Thyroid gland (tissue), 4 donors: ENCODE measurements at regions not wholly inside any gene's neighbourhood (a gene's known extent, or its start where the extent isn't known, plus 50 kb on each side); places are given as distances from the start of the nearest gene placed in this dataset.

Experiments
- CTCF ChIP-seq, 6 experiments: fragments of 200-600 bp in 3 of 6; fragments of 450-650 bp in 3 of 6; sonication (generic) in 3 of 6; IDR thresholded peaks; one replicate each; pipeline ENCODE4 v1.5.1; 2016 to 2019; ENCODE audit warnings: antibody characterized with exemption in 6 of 6, mild to moderate bottlenecking in 2 of 6, inconsistent platforms in 1 of 6, moderate library complexity in 1 of 6
- POLR2A ChIP-seq, 2 donors: fragments of 450-650 bp; IDR thresholded peaks; one replicate each; pipeline ENCODE4 v1.6.1; 2017; ENCODE audit warnings: antibody characterized with exemption in 2 of 2, mild to moderate bottlenecking in 2 of 2, moderate library complexity in 1 of 2

GRCh38 chrX:8105531-8105930 is 65.5 kb downstream of the VCX2 start:
- TF ChIP-seq CTCF (IDR thresholded peaks at IDR 0.05) (no peak), POLR2A (IDR thresholded peaks at IDR 0.05) (no peak)
